Mesendoderm (in vitro differentiated cells): ENCODE measurements at regions not wholly inside any gene's neighbourhood (a gene's known extent, or its start where the extent isn't known, plus 50 kb on each side); places are given as distances from the start of the nearest gene placed in this dataset.
A peak's percentile ranks its signal among the peaks of the same experiment; 100 is the strongest.

ENCODE experiments used
- DNase-seq: peaks from one replicate; pipeline ENCODE4 v3.0.0; 2013
- H2AK5ac ChIP-seq: 2 replicates; pipeline ENCODE4 v1.6.1; 2013; ENCODE audit warnings: low read length, inconsistent platforms
- H2BK120ac ChIP-seq: 2 replicates; pipeline ENCODE4 v1.6.1; 2013; ENCODE audit warnings: low read depth, mild to moderate bottlenecking, low read length, moderate library complexity, mixed read lengths
- H2BK15ac ChIP-seq: replicated peaks from 2 replicates; pipeline ENCODE4 v1.6.1; 2013; ENCODE audit warnings: low read depth, mild to moderate bottlenecking, moderate library complexity
- H2BK5ac ChIP-seq: 2 replicates; pipeline ENCODE4 v1.6.1; 2013; ENCODE audit warnings: low read length, inconsistent platforms
- H3K18ac ChIP-seq: 2 replicates; pipeline ENCODE4 v1.6.1; 2013; ENCODE audit warnings: mild to moderate bottlenecking, low read length, mixed read lengths
- H3K23ac ChIP-seq: one replicate; pipeline ENCODE4 v1.6.1; 2013; ENCODE audit warnings: low read length
- H3K27ac ChIP-seq: 2 replicates; pipeline ENCODE4 v1.5.1; 2013; ENCODE audit warnings: low read depth, mild to moderate bottlenecking, inconsistent platforms, low read length, moderate library complexity
- H3K27me3 ChIP-seq: 2 replicates; pipeline ENCODE4 v1.6.1; 2013; ENCODE audit warnings: low read length, control low read depth, mild to moderate bottlenecking, inconsistent platforms; ENCODE audit not compliant: insufficient read depth, poor library complexity
- H3K36me3 ChIP-seq: 2 replicates; pipeline ENCODE4 v1.6.1; 2013; ENCODE audit warnings: low read length, inconsistent platforms; ENCODE audit not compliant: control insufficient read depth, insufficient read depth
- H3K4ac ChIP-seq: one replicate; pipeline ENCODE4 v1.6.1; 2013; ENCODE audit warnings: low read depth, mild to moderate bottlenecking, low read length, moderate library complexity
- H3K4me1 ChIP-seq: 2 replicates; pipeline ENCODE4 v1.6.1; 2013; ENCODE audit warnings: low read depth, low read length, inconsistent platforms; ENCODE audit not compliant: control insufficient read depth
- H3K4me2 ChIP-seq: 2 replicates; pipeline ENCODE4 v1.6.1; 2013; ENCODE audit warnings: low read length
- H3K4me3 ChIP-seq: 2 replicates; pipeline ENCODE4 v1.5.1; 2013; ENCODE audit warnings: mild to moderate bottlenecking, low read length
- H3K56ac ChIP-seq: one replicate; pipeline ENCODE4 v1.6.1; 2013; ENCODE audit warnings: low read length
- H3K79me1 ChIP-seq: 2 replicates; pipeline ENCODE4 v1.6.1; 2013; ENCODE audit warnings: low read length, inconsistent platforms
- H3K79me2 ChIP-seq: 2 replicates; pipeline ENCODE4 v1.6.1; 2013; ENCODE audit warnings: mild to moderate bottlenecking, low read length; ENCODE audit not compliant: control insufficient read depth, insufficient read depth
- H3K9ac ChIP-seq: 2 replicates; pipeline ENCODE4 v1.6.1; 2013; ENCODE audit warnings: low read length, inconsistent platforms
- H4K5ac ChIP-seq: one replicate; pipeline ENCODE4 v1.6.1; 2013; ENCODE audit warnings: low read length
- H4K8ac ChIP-seq: one replicate; pipeline ENCODE4 v1.6.1; 2013; ENCODE audit warnings: low read depth, mild to moderate bottlenecking, control low read depth, low read length, moderate library complexity
- WGBS: extraction: QIAGEN DNeasy Blood & Tissue Kit; methylation state at CpG from one replicate; pipeline ENCODE4 v1.1.7; 2013; ENCODE audit warnings: low lambda C conversion rate, missing lambda C conversion rate; ENCODE audit not compliant: insufficient coverage; ENCODE audit errors: extremely low coverage; 5-methylcytosine and 5-hydroxymethylcytosine counted together

DNA sequence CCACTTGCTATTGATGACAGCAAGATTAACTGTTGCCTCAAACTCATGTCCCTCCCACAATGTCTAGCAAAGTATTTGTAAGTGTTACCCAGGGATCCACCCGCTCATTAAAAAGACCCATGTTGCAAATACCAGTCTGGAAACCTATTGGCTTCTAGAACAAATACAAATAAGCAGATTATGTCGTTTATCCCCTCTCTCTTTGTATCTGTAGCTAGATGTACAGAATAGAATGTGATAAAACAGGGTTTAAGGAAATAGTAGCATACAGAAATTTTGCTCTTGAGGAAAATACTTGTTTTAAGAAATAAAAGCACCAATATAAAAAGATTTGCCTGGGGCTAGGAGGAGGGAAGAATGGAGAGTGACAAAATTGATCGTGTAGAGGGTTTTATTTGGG, 142.7 kb upstream of the ZIC3 start:
- no CpG with 5 or more reads among the region's 3 CpGs for WGBS
- no peak overlapping the region for H3K4ac ChIP-seq
- H3K27me3 ChIP-seq = no peaks in the 10 kb centered on the region
- H2BK15ac ChIP-seq = no peak overlapping the region
- peak; percentile 4 for DNase-seq
- H3K36me3 ChIP-seq = no peaks in the 10 kb centered on the region
- H3K56ac ChIP-seq = peak overlapping the region; percentile 56
- no peak overlapping the region for H3K23ac ChIP-seq
- H2BK5ac ChIP-seq = no peak overlapping the region
- H3K79me1 ChIP-seq = no peaks in the 10 kb centered on the region
- no peak overlapping the region for H4K5ac ChIP-seq
- no peak overlapping the region for H3K9ac ChIP-seq
- H2BK120ac ChIP-seq = no peak overlapping the region
- no peak overlapping the region for H3K4me3 ChIP-seq
- H3K4me1 ChIP-seq = no peaks in the 10 kb centered on the region
- H4K8ac ChIP-seq = no peak overlapping the region
- no peaks in the 10 kb centered on the region for H3K79me2 ChIP-seq
- no peak overlapping the region for H2AK5ac ChIP-seq
- no peak overlapping the region for H3K18ac ChIP-seq
- no peak overlapping the region for H3K4me2 ChIP-seq
- no peak overlapping the region for H3K27ac ChIP-seq

GRCh38 chrX:137418086-137418485, 147.8 kb upstream of the ZIC3 start:
- Histone ChIP-seq H3K36me3 (no peaks in the 10 kb centered on the region), H4K5ac (no peak overlapping the region), H3K79me2 (no peaks in the 10 kb centered on the region), H3K4me1 (no peaks in the 10 kb centered on the region), H3K27ac (no peak overlapping the region), H3K23ac (no peak overlapping the region), H2BK120ac (no peak overlapping the region), H2BK15ac (no peak overlapping the region), H3K56ac (no peak overlapping the region), H3K4ac (no peak overlapping the region), H2BK5ac (no peak overlapping the region), H2AK5ac (no peak overlapping the region), H4K8ac (no peak overlapping the region), H3K9ac (no peak overlapping the region), H3K4me2 (no peak overlapping the region), H3K18ac (no peak overlapping the region), H3K4me3 (no peak overlapping the region), H3K79me1 (no peaks in the 10 kb centered on the region), H3K27me3 (no peaks in the 10 kb centered on the region)
- WGBS = no CpG with 5 or more reads among the region's 2 CpGs
- DNase-seq = no peak

GRCh38 chrX:137413190-137413589, 152.7 kb upstream of the ZIC3 start:
- WGBS = no CpG with 5 or more reads among the region's 3 CpGs
- Histone ChIP-seq H3K27ac (no peak overlapping the region), H2BK15ac (no peak overlapping the region), H3K9ac (no peak overlapping the region), H3K56ac (no peak overlapping the region), H3K4ac (no peak overlapping the region), H3K4me3 (no peak overlapping the region), H2AK5ac (no peak overlapping the region), H3K79me1 (no peaks in the 10 kb centered on the region), H3K4me2 (no peak overlapping the region), H3K27me3 (no peaks in the 10 kb centered on the region), H3K36me3 (no peaks in the 10 kb centered on the region), H3K4me1 (no peaks in the 10 kb centered on the region), H2BK120ac (no peak overlapping the region), H3K79me2 (no peaks in the 10 kb centered on the region), H3K23ac (no peak overlapping the region), H2BK5ac (no peak overlapping the region), H4K5ac (no peak overlapping the region), H4K8ac (no peak overlapping the region), H3K18ac (no peak overlapping the region)
- DNase-seq = no peak

DNA sequence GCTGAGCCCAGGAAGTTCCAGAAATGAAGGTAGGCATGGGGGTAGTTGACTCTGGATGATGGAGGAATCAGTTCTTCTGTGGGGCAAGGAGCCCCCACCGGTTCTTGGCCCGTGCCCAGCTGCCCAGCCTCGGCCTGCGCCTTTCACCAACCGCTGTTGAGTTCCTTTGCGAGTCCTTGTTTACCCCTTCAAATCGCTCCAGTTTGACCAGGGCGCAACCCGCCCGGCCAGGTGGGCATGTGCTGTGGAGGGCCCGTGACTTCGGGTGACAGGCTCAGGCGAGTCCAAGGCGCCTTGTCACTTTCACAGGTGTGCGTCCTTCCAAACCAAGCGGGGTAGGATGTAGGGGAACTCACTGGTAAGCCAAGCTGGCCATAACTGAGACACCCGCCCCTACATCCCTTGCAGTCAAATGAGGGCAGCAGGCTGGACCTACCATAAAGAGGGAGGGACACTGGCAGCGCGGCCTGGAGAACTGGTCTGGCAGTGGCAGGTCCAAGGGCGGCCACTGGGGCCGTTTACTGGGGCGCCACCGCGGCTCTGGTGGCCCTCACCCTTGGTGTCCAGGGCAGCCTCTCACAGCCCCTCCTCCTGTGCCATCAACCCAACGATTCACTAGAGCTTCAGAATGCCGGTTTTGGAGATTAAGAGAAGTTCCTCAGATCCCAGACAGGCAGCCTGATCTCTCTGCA, 160.3 kb upstream of the ZIC3 start:
- H4K5ac ChIP-seq = no peak overlapping the region
- DNase-seq = no peak
- H3K4me2 ChIP-seq = no peak overlapping the region
- H3K27ac ChIP-seq = no peak overlapping the region
- H3K79me2 ChIP-seq = no peaks in the 10 kb centered on the region
- H2AK5ac ChIP-seq = no peak overlapping the region
- H2BK15ac ChIP-seq = no peak overlapping the region
- no CpG with 5 or more reads among the region's 26 CpGs for WGBS
- H3K36me3 ChIP-seq = no peaks in the 10 kb centered on the region
- H3K9ac ChIP-seq = no peak overlapping the region
- H2BK120ac ChIP-seq = no peak overlapping the region
- H3K4me3 ChIP-seq = no peak overlapping the region
- no peak overlapping the region for H2BK5ac ChIP-seq
- no peak overlapping the region for H3K56ac ChIP-seq
- H3K4ac ChIP-seq = no peak overlapping the region
- no peaks in the 10 kb centered on the region for H3K27me3 ChIP-seq
- no peaks in the 10 kb centered on the region for H3K79me1 ChIP-seq
- no peak overlapping the region for H3K23ac ChIP-seq
- no peak overlapping the region for H3K18ac ChIP-seq
- no peaks in the 10 kb centered on the region for H3K4me1 ChIP-seq
- no peak overlapping the region for H4K8ac ChIP-seq

GRCh38 chrX:137401092-137401491, 164.8 kb upstream of the ZIC3 start:
- WGBS = no CpG with 5 or more reads among the region's 4 CpGs
- Histone ChIP-seq H3K79me2 (no peaks in the 10 kb centered on the region), H3K4me1 (no peaks in the 10 kb centered on the region), H2BK120ac (no peak overlapping the region), H2AK5ac (no peak overlapping the region), H4K8ac (no peak overlapping the region), H3K4me2 (no peak overlapping the region), H3K18ac (no peak overlapping the region), H3K36me3 (no peaks in the 10 kb centered on the region), H3K79me1 (no peaks in the 10 kb centered on the region), H3K9ac (no peak overlapping the region), H3K23ac (no peak overlapping the region), H3K4ac (no peak overlapping the region), H3K4me3 (no peak overlapping the region), H3K27ac (no peak overlapping the region), H4K5ac (no peak overlapping the region), H3K27me3 (no peaks in the 10 kb centered on the region), H3K56ac (no peak overlapping the region), H2BK15ac (no peak overlapping the region), H2BK5ac (no peak overlapping the region)
- no peak for DNase-seq

- Histone ChIP-seq H2BK15ac (no peak overlapping the region), H4K8ac (no peak overlapping the region), H3K18ac (no peak overlapping the region), H3K56ac (no peak overlapping the region), H3K4ac (no peak overlapping the region), H3K4me2 (no peak overlapping the region), H2AK5ac (no peak overlapping the region), H2BK5ac (no peak overlapping the region), H3K79me1 (no peaks in the 10 kb centered on the region), H2BK120ac (no peak overlapping the region), H3K79me2 (no peaks in the 10 kb centered on the region), H4K5ac (no peak overlapping the region), H3K9ac (no peak overlapping the region), H3K23ac (no peak overlapping the region), H3K36me3 (no peaks in the 10 kb centered on the region), H3K27ac (no peak overlapping the region), H3K4me1 (no peaks in the 10 kb centered on the region), H3K4me3 (no peak overlapping the region), H3K27me3 (no peaks in the 10 kb centered on the region)
- no peak for DNase-seq
- WGBS = no CpG with 5 or more reads among the region's 2 CpGs
Measured at GRCh38 chrX:137387646-137388045, 178.3 kb upstream of the ZIC3 start.
